ENCODE measurements at regions not wholly inside any gene's neighbourhood (a gene's known extent, or its start where the extent isn't known, plus 50 kb on each side); places are given as distances from the start of the nearest gene placed in this dataset.

GRCh38 chr14:82328442-82328841, 794.8 kb upstream of the SEL1L start:
- DNase-seq (ENCODE audit: low spot score) = no peak
- TF ChIP-seq, protein P1, sequence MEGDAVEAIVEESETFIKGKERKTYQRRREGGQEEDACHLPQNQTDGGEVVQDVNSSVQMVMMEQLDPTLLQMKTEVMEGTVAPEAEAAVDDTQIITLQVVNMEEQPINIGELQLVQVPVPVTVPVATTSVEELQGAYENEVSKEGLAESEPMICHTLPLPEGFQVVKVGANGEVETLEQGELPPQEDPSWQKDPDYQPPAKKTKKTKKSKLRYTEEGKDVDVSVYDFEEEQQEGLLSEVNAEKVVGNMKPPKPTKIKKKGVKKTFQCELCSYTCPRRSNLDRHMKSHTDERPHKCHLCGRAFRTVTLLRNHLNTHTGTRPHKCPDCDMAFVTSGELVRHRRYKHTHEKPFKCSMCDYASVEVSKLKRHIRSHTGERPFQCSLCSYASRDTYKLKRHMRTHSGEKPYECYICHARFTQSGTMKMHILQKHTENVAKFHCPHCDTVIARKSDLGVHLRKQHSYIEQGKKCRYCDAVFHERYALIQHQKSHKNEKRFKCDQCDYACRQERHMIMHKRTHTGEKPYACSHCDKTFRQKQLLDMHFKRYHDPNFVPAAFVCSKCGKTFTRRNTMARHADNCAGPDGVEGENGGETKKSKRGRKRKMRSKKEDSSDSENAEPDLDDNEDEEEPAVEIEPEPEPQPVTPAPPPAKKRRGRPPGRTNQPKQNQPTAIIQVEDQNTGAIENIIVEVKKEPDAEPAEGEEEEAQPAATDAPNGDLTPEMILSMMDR (IDR thresholded peaks at IDR 0.05; ENCODE audit: extremely low read depth, insufficient read depth, missing control alignments) = no peak
- in situ Hi-C loops (cut with MboI; ENCODE audit: low pct_unique_long_range_greater_than_20kb, low sequenced_read_pairs, unreplicated experiment) = no loop called here

GRCh38 chr14:82341261-82341810, 807.7 kb upstream of the SEL1L start:
- in situ Hi-C loops (cut with MboI; ENCODE audit: low pct_unique_long_range_greater_than_20kb, low sequenced_read_pairs, unreplicated experiment) = no loop called here
- TF ChIP-seq, protein P1 (IDR thresholded peaks at IDR 0.05; ENCODE audit: extremely low read depth, insufficient read depth, missing control alignments) = no peak
- no peak for DNase-seq (ENCODE audit: low spot score)

DNA sequence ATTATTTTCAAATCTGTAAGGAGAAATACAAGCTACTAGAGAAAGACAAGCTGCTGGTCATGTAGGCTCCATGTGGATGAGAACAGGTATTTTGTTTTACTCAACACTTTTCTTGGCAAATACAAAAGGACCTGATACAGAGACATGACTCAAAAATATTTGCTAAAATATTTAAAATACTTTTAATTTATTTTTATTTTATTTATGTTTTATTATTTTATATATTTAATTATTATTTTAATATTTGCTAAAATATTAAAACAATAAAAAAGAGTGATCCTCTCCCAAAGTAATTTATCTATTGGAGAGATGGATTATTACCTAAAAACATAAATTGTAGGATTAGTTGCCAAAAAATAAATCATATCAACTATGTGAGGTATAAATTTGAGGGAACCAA, 808.9 kb upstream of the SEL1L start:
- TF ChIP-seq, protein P1 (IDR thresholded peaks at IDR 0.05; ENCODE audit: extremely low read depth, insufficient read depth, missing control alignments) = no peak
- no peak for DNase-seq (ENCODE audit: low spot score)
- in situ Hi-C loops (cut with MboI; ENCODE audit: low pct_unique_long_range_greater_than_20kb, low sequenced_read_pairs, unreplicated experiment) = no loop called here

GRCh38 chr14:82345184-82345583, 811.5 kb upstream of the SEL1L start:
- DNase-seq (ENCODE audit: low spot score) = no peak
- in situ Hi-C loops (cut with MboI; ENCODE audit: low pct_unique_long_range_greater_than_20kb, low sequenced_read_pairs, unreplicated experiment) = no loop called here
- TF ChIP-seq, protein P1 (IDR thresholded peaks at IDR 0.05; ENCODE audit: extremely low read depth, insufficient read depth, missing control alignments) = no peak

GRCh38 chr14:82354126-82354525, 820.5 kb upstream of the SEL1L start:
- in situ Hi-C loops (cut with MboI; ENCODE audit: low pct_unique_long_range_greater_than_20kb, low sequenced_read_pairs, unreplicated experiment) = no loop called here
- no peak for DNase-seq (ENCODE audit: low spot score)
- TF ChIP-seq, protein P1 (IDR thresholded peaks at IDR 0.05; ENCODE audit: extremely low read depth, insufficient read depth, missing control alignments) = no peak

DNA sequence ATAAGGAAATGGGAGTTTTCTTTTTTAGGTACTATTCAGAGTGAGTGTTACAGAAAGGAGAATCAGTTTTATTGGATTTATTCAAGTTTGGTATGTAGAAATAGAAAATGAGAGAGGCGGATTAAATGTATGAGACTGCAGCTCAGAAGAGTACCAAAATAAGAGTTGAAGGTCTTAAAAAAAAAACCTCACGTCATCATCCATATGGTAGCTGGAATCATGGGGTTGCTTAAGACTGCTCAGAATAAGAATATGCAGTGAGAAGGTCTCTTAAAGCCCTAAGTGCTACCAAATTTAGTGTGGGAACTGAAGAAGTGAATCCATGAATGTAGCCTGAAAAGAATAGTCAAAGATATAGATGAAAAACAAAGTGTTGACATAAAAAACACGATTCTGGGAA, 825.5 kb upstream of the SEL1L start:
- TF ChIP-seq, protein P1 (IDR thresholded peaks at IDR 0.05; ENCODE audit: extremely low read depth, insufficient read depth, missing control alignments) = no peak
- in situ Hi-C loops (cut with MboI; ENCODE audit: low pct_unique_long_range_greater_than_20kb, low sequenced_read_pairs, unreplicated experiment) = no loop called here
- no peak for DNase-seq (ENCODE audit: low spot score)

DNA sequence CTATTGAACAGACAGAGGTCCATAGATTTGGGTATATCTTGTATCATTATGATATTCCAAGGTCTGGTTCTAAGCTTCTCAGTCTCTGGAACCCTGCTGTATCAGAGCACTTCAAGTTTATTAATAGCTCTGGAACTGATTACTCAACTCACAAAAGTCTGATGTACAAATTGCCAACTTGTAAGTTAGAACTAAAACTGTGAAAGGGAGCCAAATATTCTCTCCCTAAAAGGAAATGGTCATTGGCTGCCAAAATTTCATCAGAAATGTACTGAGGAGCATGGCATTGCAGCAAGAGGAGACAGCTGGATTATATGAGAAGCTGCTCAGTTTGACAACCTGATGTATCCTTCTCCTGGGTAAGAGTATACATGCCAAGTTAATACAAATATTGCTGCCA, 828.8 kb upstream of the SEL1L start:
- no peak for DNase-seq (ENCODE audit: low spot score)
- in situ Hi-C loops (cut with MboI; ENCODE audit: low pct_unique_long_range_greater_than_20kb, low sequenced_read_pairs, unreplicated experiment) = no loop called here
- TF ChIP-seq, protein P1 (IDR thresholded peaks at IDR 0.05; ENCODE audit: extremely low read depth, insufficient read depth, missing control alignments) = no peak
